Neural cell (in vitro differentiated cells): ENCODE measurements at regions not wholly inside any gene's neighbourhood (a gene's known extent, or its start where the extent isn't known, plus 50 kb on each side); places are given as distances from the start of the nearest gene placed in this dataset.

ENCODE experiments used
- H2AFZ ChIP-seq: fragments of 200-600, 300-800 bp; sonication (generic), shearing (Covaris generic); 2 replicates; pipeline ENCODE4 v1.6.0; 2014; ENCODE audit warnings: low read depth, mild to moderate bottlenecking, antibody characterized with exemption, low read length, moderate library complexity
- H3F3A ChIP-seq: fragments of 200-600 bp; shearing (Covaris generic); 2 replicates; pipeline ENCODE4 v1.6.1; 2016; ENCODE audit warnings: mild to moderate bottlenecking, moderate library complexity, mixed read lengths, antibody characterized with exemption, low read length; ENCODE audit not compliant: insufficient read depth, poor library complexity, severe bottlenecking
- H3K27ac ChIP-seq: fragments of 200-600, 300-800 bp; sonication (generic), shearing (Covaris generic); 2 replicates; pipeline ENCODE4 v1.5.1; 2014; ENCODE audit warnings: mild to moderate bottlenecking, low read length, moderate library complexity
- H3K27me3 ChIP-seq: fragments of 300-800, 200-600 bp; sonication (generic), shearing (Covaris generic); 2 replicates; pipeline ENCODE4 v1.6.0; 2014; ENCODE audit warnings: mild to moderate bottlenecking, low read depth, low read length, moderate library complexity; ENCODE audit not compliant: insufficient read depth
- H3K36me3 ChIP-seq: fragments of 300-800, 200-600 bp; sonication (generic), shearing (Covaris generic); 2 replicates; pipeline ENCODE4 v1.5.1; 2014; ENCODE audit warnings: mild to moderate bottlenecking, antibody characterized with exemption, low read length, moderate library complexity; ENCODE audit not compliant: insufficient read depth
- H3K4me2 ChIP-seq: fragments of 300-800, 200-600 bp; sonication (generic), shearing (Covaris generic); 2 replicates; pipeline ENCODE4 v1.6.0; 2014; ENCODE audit warnings: mild to moderate bottlenecking, low read length
- H3K4me3 ChIP-seq: fragments of 300-800, 200-600 bp; sonication (generic), shearing (Covaris generic); 2 replicates; pipeline ENCODE4 v1.5.1; 2014; ENCODE audit warnings: mild to moderate bottlenecking, low read length, moderate library complexity
- H3K79me2 ChIP-seq: fragments of 200-600 bp; shearing (Covaris generic); replicated peaks from 2 replicates; pipeline ENCODE4 v1.6.0; 2014; ENCODE audit warnings: mild to moderate bottlenecking, low read length, moderate library complexity; ENCODE audit not compliant: insufficient read depth
- H3K9ac ChIP-seq: fragments of 300-800, 200-600 bp; sonication (generic), shearing (Covaris generic); 2 replicates; pipeline ENCODE4 v1.6.1; 2016; ENCODE audit warnings: mild to moderate bottlenecking, low read length, mixed read lengths
- H3K9me2 ChIP-seq: fragments of 200-600 bp; shearing (Covaris generic); 2 replicates; pipeline ENCODE4 v1.6.1; 2016; ENCODE audit warnings: mild to moderate bottlenecking, low read length, mixed read lengths; ENCODE audit not compliant: insufficient read depth
- H3K9me3 ChIP-seq: fragments of 200-600, 300-800 bp; sonication (generic), shearing (Covaris generic); 2 replicates; pipeline ENCODE4 v1.6.1; 2016; ENCODE audit warnings: mild to moderate bottlenecking, mixed run types, low read length, moderate library complexity, mixed read lengths
- H4K20me1 ChIP-seq: fragments of 200-600 bp; shearing (Covaris generic); 2 replicates; pipeline ENCODE4 v1.6.1; 2016; ENCODE audit warnings: mild to moderate bottlenecking, mixed run types; ENCODE audit not compliant: insufficient read depth
- EP300 ChIP-seq: fragments of 450-650 bp; conservative IDR thresholded peaks from 2 replicates; pipeline ENCODE4 v1.6.1; 2014; ENCODE audit warnings: antibody characterized with exemption, mild to moderate bottlenecking, moderate library complexity; ENCODE audit not compliant: poor library complexity, severe bottlenecking
- EZH2 ChIP-seq: fragments of 200-600, 300-800 bp; shearing (Covaris generic), sonication (generic); IDR thresholded peaks from 2 replicates; pipeline ENCODE4 v1.6.1; 2014; ENCODE audit warnings: antibody characterized with exemption, low read length, borderline replicate concordance, mild to moderate bottlenecking; ENCODE audit not compliant: insufficient read depth, poor library complexity, severe bottlenecking
- MXI1 ChIP-seq: fragments of 450-650 bp; conservative IDR thresholded peaks from 2 replicates; pipeline ENCODE4 v1.6.1; 2014; ENCODE audit warnings: antibody characterized with exemption, mild to moderate bottlenecking; ENCODE audit not compliant: poor library complexity, severe bottlenecking
- POLR2AphosphoS5 ChIP-seq: IDR thresholded peaks from 2 replicates; pipeline ENCODE4 v1.6.1; 2012
- RAD21 ChIP-seq: fragments of 450-650 bp; conservative IDR thresholded peaks from 2 replicates; pipeline ENCODE4 v1.6.1; 2014; ENCODE audit warnings: antibody characterized with exemption, mild to moderate bottlenecking, moderate library complexity
- SMC3 ChIP-seq: fragments of 450-650 bp; conservative IDR thresholded peaks from 2 replicates; pipeline ENCODE4 v1.6.1; 2014; ENCODE audit warnings: antibody characterized with exemption, mild to moderate bottlenecking, moderate library complexity; ENCODE audit not compliant: poor library complexity
- TAF1 ChIP-seq: IDR thresholded peaks from 2 replicates; pipeline ENCODE4 v1.6.1; 2012; ENCODE audit warnings: low read depth
- TF ChIP-seq, protein P1 (sequence below): fragments of 450-650 bp; IDR thresholded peaks from 2 replicates; pipeline ENCODE4 v1.5.1; 2014; ENCODE audit warnings: antibody characterized with exemption, mild to moderate bottlenecking, moderate library complexity; ENCODE audit not compliant: poor library complexity, severe bottlenecking
- TF ChIP-seq, protein P2 (sequence below): IDR thresholded peaks from 2 replicates; pipeline ENCODE4 v1.6.1; 2012; ENCODE audit warnings: borderline replicate concordance

DNA sequence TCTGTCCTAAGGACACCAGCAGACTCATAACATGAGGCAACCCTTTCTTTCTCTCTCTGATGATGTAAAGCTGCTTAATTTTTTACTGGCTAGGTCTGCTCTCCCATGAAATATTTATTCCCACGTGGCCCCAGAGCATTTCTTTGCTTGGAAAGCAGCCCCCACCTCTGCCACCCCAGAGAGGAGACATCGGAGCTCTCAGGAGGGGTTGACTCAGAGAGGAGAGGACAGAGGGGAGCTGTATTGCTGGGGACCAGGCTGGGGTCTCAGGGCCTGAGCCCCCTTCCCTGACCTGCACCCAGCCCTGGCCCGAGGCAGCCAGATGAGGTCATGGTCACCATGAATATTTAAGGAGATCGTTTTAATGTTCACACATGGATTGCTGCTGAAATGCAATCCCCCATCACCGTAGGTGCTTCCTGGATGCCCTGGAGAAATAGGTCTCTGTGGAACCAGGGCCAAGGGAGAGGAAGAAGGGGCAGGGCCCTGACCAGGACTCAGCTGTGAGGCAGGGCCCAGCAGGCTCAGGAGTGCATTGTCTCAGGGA lies 117.5 kb downstream of the DLL1 start:
- no peak overlapping the region for H3K4me3 ChIP-seq
- no peak overlapping the region for H3K27ac ChIP-seq
- no peaks in the 10 kb centered on the region for H3K9me3 ChIP-seq
- H4K20me1 ChIP-seq: no peaks in the 10 kb centered on the region
- H3K4me2 ChIP-seq: no peak overlapping the region
- no peak for TF ChIP-seq RAD21
- no peak for TF ChIP-seq TAF1
- TF ChIP-seq, protein P1, sequence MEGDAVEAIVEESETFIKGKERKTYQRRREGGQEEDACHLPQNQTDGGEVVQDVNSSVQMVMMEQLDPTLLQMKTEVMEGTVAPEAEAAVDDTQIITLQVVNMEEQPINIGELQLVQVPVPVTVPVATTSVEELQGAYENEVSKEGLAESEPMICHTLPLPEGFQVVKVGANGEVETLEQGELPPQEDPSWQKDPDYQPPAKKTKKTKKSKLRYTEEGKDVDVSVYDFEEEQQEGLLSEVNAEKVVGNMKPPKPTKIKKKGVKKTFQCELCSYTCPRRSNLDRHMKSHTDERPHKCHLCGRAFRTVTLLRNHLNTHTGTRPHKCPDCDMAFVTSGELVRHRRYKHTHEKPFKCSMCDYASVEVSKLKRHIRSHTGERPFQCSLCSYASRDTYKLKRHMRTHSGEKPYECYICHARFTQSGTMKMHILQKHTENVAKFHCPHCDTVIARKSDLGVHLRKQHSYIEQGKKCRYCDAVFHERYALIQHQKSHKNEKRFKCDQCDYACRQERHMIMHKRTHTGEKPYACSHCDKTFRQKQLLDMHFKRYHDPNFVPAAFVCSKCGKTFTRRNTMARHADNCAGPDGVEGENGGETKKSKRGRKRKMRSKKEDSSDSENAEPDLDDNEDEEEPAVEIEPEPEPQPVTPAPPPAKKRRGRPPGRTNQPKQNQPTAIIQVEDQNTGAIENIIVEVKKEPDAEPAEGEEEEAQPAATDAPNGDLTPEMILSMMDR: no peak
- TF ChIP-seq, protein P2, sequence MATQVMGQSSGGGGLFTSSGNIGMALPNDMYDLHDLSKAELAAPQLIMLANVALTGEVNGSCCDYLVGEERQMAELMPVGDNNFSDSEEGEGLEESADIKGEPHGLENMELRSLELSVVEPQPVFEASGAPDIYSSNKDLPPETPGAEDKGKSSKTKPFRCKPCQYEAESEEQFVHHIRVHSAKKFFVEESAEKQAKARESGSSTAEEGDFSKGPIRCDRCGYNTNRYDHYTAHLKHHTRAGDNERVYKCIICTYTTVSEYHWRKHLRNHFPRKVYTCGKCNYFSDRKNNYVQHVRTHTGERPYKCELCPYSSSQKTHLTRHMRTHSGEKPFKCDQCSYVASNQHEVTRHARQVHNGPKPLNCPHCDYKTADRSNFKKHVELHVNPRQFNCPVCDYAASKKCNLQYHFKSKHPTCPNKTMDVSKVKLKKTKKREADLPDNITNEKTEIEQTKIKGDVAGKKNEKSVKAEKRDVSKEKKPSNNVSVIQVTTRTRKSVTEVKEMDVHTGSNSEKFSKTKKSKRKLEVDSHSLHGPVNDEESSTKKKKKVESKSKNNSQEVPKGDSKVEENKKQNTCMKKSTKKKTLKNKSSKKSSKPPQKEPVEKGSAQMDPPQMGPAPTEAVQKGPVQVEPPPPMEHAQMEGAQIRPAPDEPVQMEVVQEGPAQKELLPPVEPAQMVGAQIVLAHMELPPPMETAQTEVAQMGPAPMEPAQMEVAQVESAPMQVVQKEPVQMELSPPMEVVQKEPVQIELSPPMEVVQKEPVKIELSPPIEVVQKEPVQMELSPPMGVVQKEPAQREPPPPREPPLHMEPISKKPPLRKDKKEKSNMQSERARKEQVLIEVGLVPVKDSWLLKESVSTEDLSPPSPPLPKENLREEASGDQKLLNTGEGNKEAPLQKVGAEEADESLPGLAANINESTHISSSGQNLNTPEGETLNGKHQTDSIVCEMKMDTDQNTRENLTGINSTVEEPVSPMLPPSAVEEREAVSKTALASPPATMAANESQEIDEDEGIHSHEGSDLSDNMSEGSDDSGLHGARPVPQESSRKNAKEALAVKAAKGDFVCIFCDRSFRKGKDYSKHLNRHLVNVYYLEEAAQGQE: no peak
- TF ChIP-seq EZH2: no peak
- TF ChIP-seq POLR2AphosphoS5: no peak
- TF ChIP-seq EP300: no peak
- H3K9me2 ChIP-seq: no peaks in the 10 kb centered on the region
- H3K9ac ChIP-seq: no peak overlapping the region
- no peak overlapping the region for H2AFZ ChIP-seq
- H3K79me2 ChIP-seq: no peaks in the 10 kb centered on the region
- no peaks in the 10 kb centered on the region for H3K27me3 ChIP-seq
- no peaks in the 10 kb centered on the region for H3K36me3 ChIP-seq
- no peaks in the 10 kb centered on the region for H3F3A ChIP-seq

DNA sequence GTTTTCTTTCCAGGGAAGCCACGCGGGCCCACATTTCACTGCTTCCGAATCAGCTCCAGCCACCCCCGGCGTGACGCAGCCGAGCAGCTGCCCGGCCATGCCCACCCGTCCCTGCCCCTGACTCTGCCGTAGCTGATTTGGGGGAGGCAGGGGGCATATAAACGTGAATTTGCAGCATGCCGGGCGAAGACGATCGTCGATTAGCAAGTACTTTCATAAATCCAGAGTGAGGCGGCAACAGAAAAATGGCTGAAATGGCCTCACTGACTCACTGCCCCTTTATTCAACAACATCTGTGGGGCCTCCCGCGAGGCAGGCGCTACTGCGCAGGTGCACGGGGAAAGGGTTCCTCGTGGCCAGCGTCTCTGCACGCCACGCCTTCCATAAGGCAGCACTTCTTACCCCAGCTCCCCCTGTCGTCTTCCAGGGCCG lies 118.0 kb downstream of the DLL1 start:
- no peak overlapping the region for H3K4me2 ChIP-seq
- no peaks in the 10 kb centered on the region for H3K36me3 ChIP-seq
- no peaks in the 10 kb centered on the region for H3K27me3 ChIP-seq
- no peak overlapping the region for H3K9ac ChIP-seq
- H4K20me1 ChIP-seq: no peaks in the 10 kb centered on the region
- no peaks in the 10 kb centered on the region for H3F3A ChIP-seq
- no peaks in the 10 kb centered on the region for H3K9me2 ChIP-seq
- no peaks in the 10 kb centered on the region for H3K79me2 ChIP-seq
- no peak overlapping the region for H3K4me3 ChIP-seq
- no peak overlapping the region for H3K27ac ChIP-seq
- TF ChIP-seq RAD21 (no peak), TAF1 (no peak), MXI1 (no peak), POLR2AphosphoS5 (no peak), EP300 (no peak), EZH2 (no peak), SMC3 (no peak)
- TF ChIP-seq, protein P2: no peak
- TF ChIP-seq, protein P1: no peak
- H2AFZ ChIP-seq: no peak overlapping the region
- H3K9me3 ChIP-seq: no peaks in the 10 kb centered on the region
